ENCODE measurements at regions not wholly inside any gene's neighbourhood (a gene's known extent, or its start where the extent isn't known, plus 50 kb on each side); places are given as distances from the start of the nearest gene placed in this dataset.

GRCh38 chr20:11044561-11044960, 370.8 kb upstream of the JAG1 start:
- Histone ChIP-seq H3K9ac (ENCODE audit: low read depth, low read length) (no peak overlapping the region), H3K4me1 (ENCODE audit: control insufficient read depth, insufficient read depth, low read length) (no peaks in the 10 kb centered on the region), H3K4me3 (ENCODE audit: low read depth, low read length) (no peak overlapping the region), H3K27me3 (ENCODE audit: control insufficient read depth, insufficient read depth, low read length) (no peaks in the 10 kb centered on the region), H3K9me3 (ENCODE audit: control insufficient read depth, insufficient read depth, low read length) (no peaks in the 10 kb centered on the region), H3K36me3 (ENCODE audit: control insufficient read depth, insufficient read depth, low read length) (no peaks in the 10 kb centered on the region)

GRCh38 chr20:11045412-11046175, 371.8 kb upstream of the JAG1 start:
- H3K36me3 ChIP-seq (ENCODE audit: control insufficient read depth, insufficient read depth, low read length): no peaks in the 10 kb centered on the region
- H3K4me3 ChIP-seq (ENCODE audit: low read depth, low read length): no peak overlapping the region
- H3K4me1 ChIP-seq (ENCODE audit: control insufficient read depth, insufficient read depth, low read length): no peaks in the 10 kb centered on the region
- no peaks in the 10 kb centered on the region for H3K27me3 ChIP-seq (ENCODE audit: control insufficient read depth, insufficient read depth, low read length)
- no peak overlapping the region for H3K9ac ChIP-seq (ENCODE audit: low read depth, low read length)
- no peaks in the 10 kb centered on the region for H3K9me3 ChIP-seq (ENCODE audit: control insufficient read depth, insufficient read depth, low read length)

DNA sequence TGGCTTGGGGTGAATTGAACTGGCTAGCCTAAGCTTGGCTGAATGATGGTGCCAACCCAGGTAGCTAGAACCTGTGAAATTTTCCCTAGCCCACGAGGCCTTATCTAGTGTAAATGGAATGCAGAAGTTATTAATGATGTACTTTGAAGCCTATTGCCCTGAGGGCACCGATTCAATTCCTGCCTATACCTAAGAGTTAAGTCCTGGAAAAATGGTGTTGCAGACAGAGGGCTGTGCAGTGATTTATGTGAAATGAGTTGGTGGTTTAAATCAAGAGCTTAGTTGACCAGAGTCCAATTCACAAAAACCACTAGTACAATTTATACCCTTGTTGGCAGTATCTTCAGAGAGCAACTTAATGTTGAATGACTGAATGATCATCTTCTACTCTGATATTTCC, 373.8 kb upstream of the JAG1 start:
- Histone ChIP-seq H3K9me3 (ENCODE audit: control insufficient read depth, insufficient read depth, low read length) (no peaks in the 10 kb centered on the region), H3K27me3 (ENCODE audit: control insufficient read depth, insufficient read depth, low read length) (no peaks in the 10 kb centered on the region), H3K4me1 (ENCODE audit: control insufficient read depth, insufficient read depth, low read length) (no peaks in the 10 kb centered on the region)

DNA sequence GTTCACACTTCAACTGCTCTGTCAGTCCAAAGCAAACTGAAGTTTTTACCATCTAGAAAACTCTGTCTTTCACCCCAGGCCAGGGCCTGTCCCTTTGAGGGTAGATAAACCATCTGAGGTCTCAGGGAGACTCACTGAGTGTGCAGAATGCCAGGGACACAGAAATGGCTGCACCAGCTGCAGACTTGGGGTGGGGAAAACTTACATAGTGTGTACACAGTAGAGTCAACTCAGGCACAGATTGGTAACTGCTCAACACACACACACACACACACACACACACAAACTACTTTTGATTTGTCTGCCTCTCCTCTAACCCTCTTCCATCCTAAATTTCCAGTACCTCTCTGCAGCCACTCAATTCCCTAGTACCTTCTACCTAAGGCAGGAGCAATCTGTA, 374.9 kb upstream of the JAG1 start:
- Histone ChIP-seq H3K4me1 (ENCODE audit: control insufficient read depth, insufficient read depth, low read length) (no peaks in the 10 kb centered on the region), H3K4me3 (ENCODE audit: low read depth, low read length) (no peak overlapping the region), H3K36me3 (ENCODE audit: control insufficient read depth, insufficient read depth, low read length) (no peaks in the 10 kb centered on the region), H3K27me3 (ENCODE audit: control insufficient read depth, insufficient read depth, low read length) (no peaks in the 10 kb centered on the region), H3K9ac (ENCODE audit: low read depth, low read length) (no peak overlapping the region), H3K9me3 (ENCODE audit: control insufficient read depth, insufficient read depth, low read length) (no peaks in the 10 kb centered on the region)

More for the DNA sequence above, 373.8 kb upstream of the JAG1 start:
- H3K9ac ChIP-seq (ENCODE audit: low read depth, low read length): no peak overlapping the region
- no peaks in the 10 kb centered on the region for H3K36me3 ChIP-seq (ENCODE audit: control insufficient read depth, insufficient read depth, low read length)
- no peak overlapping the region for H3K4me3 ChIP-seq (ENCODE audit: low read depth, low read length)

DNA sequence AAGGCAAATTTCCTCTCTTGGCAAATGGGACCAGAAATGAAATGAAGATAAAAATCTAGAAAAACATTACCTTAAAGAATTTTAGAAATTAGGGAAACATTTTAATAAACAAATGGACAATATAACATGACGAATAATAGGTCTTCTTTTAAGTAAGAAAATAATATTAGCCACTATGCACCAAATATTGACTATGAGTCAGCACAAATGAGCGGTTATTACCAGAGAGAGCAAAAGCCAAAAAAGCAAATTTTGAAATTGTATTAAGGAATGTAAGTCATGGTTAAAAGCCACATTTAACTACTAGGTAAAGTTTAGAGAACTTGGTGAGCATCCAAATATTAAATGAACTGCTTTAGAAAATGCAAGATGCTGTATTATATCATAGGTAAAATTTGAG, 376.6 kb upstream of the JAG1 start:
- no peaks in the 10 kb centered on the region for H3K27me3 ChIP-seq (ENCODE audit: control insufficient read depth, insufficient read depth, low read length)
- no peak overlapping the region for H3K4me3 ChIP-seq (ENCODE audit: low read depth, low read length)
- no peak overlapping the region for H3K9ac ChIP-seq (ENCODE audit: low read depth, low read length)
- no peaks in the 10 kb centered on the region for H3K36me3 ChIP-seq (ENCODE audit: control insufficient read depth, insufficient read depth, low read length)
- no peaks in the 10 kb centered on the region for H3K4me1 ChIP-seq (ENCODE audit: control insufficient read depth, insufficient read depth, low read length)
- no peaks in the 10 kb centered on the region for H3K9me3 ChIP-seq (ENCODE audit: control insufficient read depth, insufficient read depth, low read length)

DNA sequence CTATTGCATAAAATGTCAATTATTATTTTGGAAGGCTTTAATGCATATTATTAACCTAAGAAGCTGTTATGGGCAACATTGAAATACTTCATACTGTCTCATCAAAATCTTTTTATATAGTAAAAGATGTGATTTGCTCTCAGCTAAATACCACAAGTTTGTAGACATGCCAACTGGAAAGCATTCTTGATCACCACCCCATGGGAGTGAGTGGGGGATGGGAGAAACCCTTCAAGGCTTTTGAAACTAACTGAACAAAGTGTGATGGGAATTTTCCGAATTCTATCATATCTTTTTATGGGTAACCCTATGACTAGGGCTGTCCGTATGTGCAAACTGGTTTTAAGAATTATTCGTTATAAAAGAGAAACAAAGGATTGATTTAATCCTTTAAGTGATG, 377.3 kb upstream of the JAG1 start:
- H3K9me3 ChIP-seq (ENCODE audit: control insufficient read depth, insufficient read depth, low read length): no peaks in the 10 kb centered on the region

GRCh38 chr20:11053310-11053709, 379.5 kb upstream of the JAG1 start:
- Histone ChIP-seq H3K4me3 (ENCODE audit: low read depth, low read length) (no peak overlapping the region), H3K36me3 (ENCODE audit: control insufficient read depth, insufficient read depth, low read length) (no peaks in the 10 kb centered on the region), H3K9me3 (ENCODE audit: control insufficient read depth, insufficient read depth, low read length) (no peaks in the 10 kb centered on the region), H3K9ac (ENCODE audit: low read depth, low read length) (no peak overlapping the region), H3K27me3 (ENCODE audit: control insufficient read depth, insufficient read depth, low read length) (no peaks in the 10 kb centered on the region), H3K4me1 (ENCODE audit: control insufficient read depth, insufficient read depth, low read length) (no peaks in the 10 kb centered on the region)

More for the DNA sequence above, 377.3 kb upstream of the JAG1 start:
- Histone ChIP-seq H3K4me3 (ENCODE audit: low read depth, low read length) (no peak overlapping the region), H3K27me3 (ENCODE audit: control insufficient read depth, insufficient read depth, low read length) (no peaks in the 10 kb centered on the region), H3K36me3 (ENCODE audit: control insufficient read depth, insufficient read depth, low read length) (no peaks in the 10 kb centered on the region), H3K9ac (ENCODE audit: low read depth, low read length) (no peak overlapping the region), H3K4me1 (ENCODE audit: control insufficient read depth, insufficient read depth, low read length) (no peaks in the 10 kb centered on the region)

DNA sequence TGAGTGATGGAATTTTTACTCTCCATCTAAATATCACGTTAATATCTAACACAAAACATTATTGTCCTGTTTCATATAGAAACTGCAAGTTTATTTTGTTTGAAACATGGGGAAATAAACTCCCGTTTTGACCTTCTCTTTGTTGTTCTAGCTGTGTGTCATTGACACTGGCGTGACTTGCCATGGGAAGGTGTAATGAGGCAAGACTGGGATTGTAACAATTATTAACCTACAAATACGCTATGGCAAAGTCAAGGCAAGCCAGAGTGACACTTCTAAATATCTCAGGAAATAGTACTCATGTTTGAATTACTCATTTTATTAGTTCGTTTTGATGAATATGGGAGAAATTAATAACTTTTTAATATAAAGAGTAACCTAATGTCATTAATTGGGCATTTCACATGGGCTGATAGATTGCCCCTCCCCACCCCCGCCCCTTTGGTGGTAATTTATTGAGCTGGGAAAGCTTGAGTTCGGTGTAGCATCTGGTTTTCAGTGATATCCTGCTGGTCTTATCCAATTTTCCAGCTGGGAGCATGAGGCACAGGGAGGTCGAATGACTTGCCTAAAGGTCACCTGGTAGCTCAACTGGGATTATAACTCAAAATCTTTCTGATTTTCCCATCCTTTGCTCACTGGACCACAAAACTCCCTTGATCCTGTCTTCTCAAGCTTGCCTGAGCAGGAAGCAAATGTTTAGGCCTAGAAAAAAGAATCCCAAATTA, 380.6 kb upstream of the JAG1 start:
- Histone ChIP-seq H3K4me1 (ENCODE audit: control insufficient read depth, insufficient read depth, low read length) (no peaks in the 10 kb centered on the region), H3K27me3 (ENCODE audit: control insufficient read depth, insufficient read depth, low read length) (no peaks in the 10 kb centered on the region), H3K36me3 (ENCODE audit: control insufficient read depth, insufficient read depth, low read length) (no peaks in the 10 kb centered on the region), H3K9ac (ENCODE audit: low read depth, low read length) (no peak overlapping the region), H3K4me3 (ENCODE audit: low read depth, low read length) (no peak overlapping the region), H3K9me3 (ENCODE audit: control insufficient read depth, insufficient read depth, low read length) (no peaks in the 10 kb centered on the region)

GRCh38 chr20:11056414-11056813, 382.6 kb upstream of the JAG1 start:
- Histone ChIP-seq H3K4me3 (ENCODE audit: low read depth, low read length) (no peak overlapping the region), H3K36me3 (ENCODE audit: control insufficient read depth, insufficient read depth, low read length) (no peaks in the 10 kb centered on the region), H3K9ac (ENCODE audit: low read depth, low read length) (no peak overlapping the region), H3K9me3 (ENCODE audit: control insufficient read depth, insufficient read depth, low read length) (no peaks in the 10 kb centered on the region), H3K27me3 (ENCODE audit: control insufficient read depth, insufficient read depth, low read length) (no peaks in the 10 kb centered on the region), H3K4me1 (ENCODE audit: control insufficient read depth, insufficient read depth, low read length) (no peaks in the 10 kb centered on the region)

DNA sequence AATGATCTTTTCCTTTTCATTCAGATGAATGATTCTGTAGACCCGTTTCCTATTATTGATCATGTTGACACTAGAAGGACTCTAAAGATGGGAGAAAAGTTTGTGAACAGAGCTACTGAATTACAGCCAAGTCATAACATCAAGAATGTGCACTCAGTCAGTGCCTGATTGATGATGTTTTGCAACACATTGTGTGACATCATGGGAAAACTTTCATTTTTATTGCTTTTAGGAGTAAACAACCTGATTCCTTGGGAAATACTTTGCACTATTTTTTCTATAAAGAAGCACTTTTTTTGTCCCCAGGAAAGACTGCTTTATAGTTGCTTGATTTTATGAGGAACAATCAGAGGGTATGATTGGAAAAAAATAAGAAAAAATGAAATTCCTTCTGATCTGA, 383.8 kb upstream of the JAG1 start:
- Histone ChIP-seq H3K27me3 (ENCODE audit: control insufficient read depth, insufficient read depth, low read length) (no peaks in the 10 kb centered on the region), H3K9me3 (ENCODE audit: control insufficient read depth, insufficient read depth, low read length) (no peaks in the 10 kb centered on the region), H3K9ac (ENCODE audit: low read depth, low read length) (no peak overlapping the region), H3K4me3 (ENCODE audit: low read depth, low read length) (no peak overlapping the region), H3K4me1 (ENCODE audit: control insufficient read depth, insufficient read depth, low read length) (no peaks in the 10 kb centered on the region), H3K36me3 (ENCODE audit: control insufficient read depth, insufficient read depth, low read length) (no peaks in the 10 kb centered on the region)

GRCh38 chr20:11059659-11060058, 385.9 kb upstream of the JAG1 start:
- Histone ChIP-seq H3K9me3 (ENCODE audit: control insufficient read depth, insufficient read depth, low read length) (no peaks in the 10 kb centered on the region), H3K9ac (ENCODE audit: low read depth, low read length) (no peak overlapping the region), H3K4me3 (ENCODE audit: low read depth, low read length) (no peak overlapping the region), H3K27me3 (ENCODE audit: control insufficient read depth, insufficient read depth, low read length) (no peaks in the 10 kb centered on the region), H3K36me3 (ENCODE audit: control insufficient read depth, insufficient read depth, low read length) (no peaks in the 10 kb centered on the region), H3K4me1 (ENCODE audit: control insufficient read depth, insufficient read depth, low read length) (no peaks in the 10 kb centered on the region)
